G401 (cell line): ENCODE measurements at regions not wholly inside any gene's neighbourhood (a gene's known extent, or its start where the extent isn't known, plus 50 kb on each side); places are given as distances from the start of the nearest gene placed in this dataset.
"Not testable (repeated sequence)": the region's sequence is repeated elsewhere in the genome, so short reads cannot be mapped to it uniquely, and the experiment has no call there.

Source experiments
- DNase-seq: peaks from one replicate; pipeline ENCODE4 v3.0.0-alpha.2; 2015; ENCODE audit warnings: low spot score
- in situ Hi-C: cut with HindIII; loops from 2 replicates; pipeline ENCODE4 v1.10.0; 2016; ENCODE audit warnings: low sequenced_read_pairs, mixed read lengths

GRCh38 chr3:4198491-4198890 is 104.7 kb upstream of the SETMAR start:
- DNase-seq: no peak
- in situ Hi-C loops: no loop called here

- DNase-seq, in situ Hi-C loops: not testable (repeated sequence)
These were observed 98.4 kb upstream of the SETMAR start for GRCh38 chr3:4204776-4205175.

GRCh38 chr3:4207672-4208071 is 95.5 kb upstream of the SETMAR start:
- in situ Hi-C loops: no loop called here
- DNase-seq: no peak

- DNase-seq: no peak
- in situ Hi-C loops: no loop called here
These were observed 94.6 kb upstream of the SETMAR start for GRCh38 chr3:4208556-4208955.

GRCh38 chr3:4211610-4212009 is 91.6 kb upstream of the SETMAR start:
- no peak for DNase-seq
- in situ Hi-C loops: no loop called here

GRCh38 chr3:4213420-4213819 is 89.7 kb upstream of the SETMAR start:
- DNase-seq, in situ Hi-C loops: not testable (repeated sequence)

GRCh38 chr3:4216974-4217373 is 86.2 kb upstream of the SETMAR start:
- DNase-seq, in situ Hi-C loops: not testable (repeated sequence)

GRCh38 chr3:4218456-4219226 is 84.5 kb upstream of the SETMAR start:
- DNase-seq: peak; percentile 6
- in situ Hi-C loops: no loop called here

- in situ Hi-C loops: no loop called here
These were observed 84.0 kb upstream of the SETMAR start for GRCh38 chr3:4219227-4219568.

GRCh38 chr3:4220065-4220464 is 83.1 kb upstream of the SETMAR start:
- in situ Hi-C loops: no loop called here
- no peak for DNase-seq

More at GRCh38 chr3:4219227-4219568, 84.0 kb upstream of the SETMAR start:
- no peak for DNase-seq

- in situ Hi-C loops: no loop called here
- DNase-seq: no peak
These were observed 80.5 kb upstream of the SETMAR start for GRCh38 chr3:4222574-4223175.

GRCh38 chr3:4223777-4224176 is 79.4 kb upstream of the SETMAR start:
- in situ Hi-C loops: no loop called here
- DNase-seq: peak; percentile 13

- in situ Hi-C loops: no loop called here
- peak; percentile 9 for DNase-seq
These were observed 78.8 kb upstream of the SETMAR start for GRCh38 chr3:4224331-4224730.

- in situ Hi-C loops: no loop called here
- no peak for DNase-seq
These were observed 78.1 kb upstream of the SETMAR start for GRCh38 chr3:4225005-4225471.

GRCh38 chr3:4228295-4228694 is 74.9 kb upstream of the SETMAR start:
- in situ Hi-C loops: no loop called here
- DNase-seq: no peak

GRCh38 chr3:4231041-4231440 is 72.1 kb upstream of the SETMAR start:
- DNase-seq: no peak
- in situ Hi-C loops: no loop called here

GRCh38 chr3:4232798-4233197 is 70.4 kb upstream of the SETMAR start:
- no peak for DNase-seq
- in situ Hi-C loops: no loop called here

- no peak for DNase-seq
- in situ Hi-C loops: no loop called here
These were observed 69.7 kb upstream of the SETMAR start for GRCh38 chr3:4233488-4233887.

- in situ Hi-C loops: no loop called here
- no peak for DNase-seq
These were observed 68.3 kb upstream of the SETMAR start for GRCh38 chr3:4234889-4235288.

GRCh38 chr3:4235690-4236089 is 67.5 kb upstream of the SETMAR start:
- in situ Hi-C loops: no loop called here
- no peak for DNase-seq

- DNase-seq: no peak
- in situ Hi-C loops: no loop called here
These were observed 61.5 kb upstream of the SETMAR start for GRCh38 chr3:4241595-4242170.
